ENCODE measurements at regions not wholly inside any gene's neighbourhood (a gene's known extent, or its start where the extent isn't known, plus 50 kb on each side); places are given as distances from the start of the nearest gene placed in this dataset.
"Not testable (repeated sequence)": the region's sequence is repeated elsewhere in the genome, so short reads cannot be mapped to it uniquely, and the experiment has no call there.

GRCh38 chr20:19027971-19028370, 184.5 kb upstream of the SLC24A3 start:
- no peak for DNase-seq

GRCh38 chr20:19041787-19042186, 170.7 kb upstream of the SLC24A3 start:
- no peak for DNase-seq

- no peak for DNase-seq
Measured at GRCh38 chr20:19045371-19045770, 167.1 kb upstream of the SLC24A3 start.

- no peak for DNase-seq
Measured at GRCh38 chr20:19047040-19047950, 165.1 kb upstream of the SLC24A3 start.

GRCh38 chr20:19047951-19048296, 164.5 kb upstream of the SLC24A3 start:
- no peak for DNase-seq

- no peak for DNase-seq
Measured at GRCh38 chr20:19048995-19049501, 163.4 kb upstream of the SLC24A3 start.

GRCh38 chr20:19049514-19049913, 162.9 kb upstream of the SLC24A3 start:
- no peak for DNase-seq

GRCh38 chr20:19056909-19057308, 155.5 kb upstream of the SLC24A3 start:
- peak; percentile 11 for DNase-seq

GRCh38 chr20:19064788-19065187, 147.7 kb upstream of the SLC24A3 start:
- DNase-seq: not testable (repeated sequence)

GRCh38 chr20:19067986-19068385, 144.5 kb upstream of the SLC24A3 start:
- no peak for DNase-seq

GRCh38 chr20:19070026-19070425, 142.4 kb upstream of the SLC24A3 start:
- no peak for DNase-seq

GRCh38 chr20:19070681-19071445, 141.6 kb upstream of the SLC24A3 start:
- no peak for DNase-seq

- no peak for DNase-seq
Measured at GRCh38 chr20:19071446-19071725, 141.1 kb upstream of the SLC24A3 start.

- no peak for DNase-seq
Measured at GRCh38 chr20:19071902-19072498, 140.4 kb upstream of the SLC24A3 start.

- no peak for DNase-seq
Measured at GRCh38 chr20:19072988-19073387, 139.5 kb upstream of the SLC24A3 start.

GRCh38 chr20:19073584-19074218, 138.7 kb upstream of the SLC24A3 start:
- DNase-seq: peak; percentile 19

GRCh38 chr20:19074356-19074755, 138.1 kb upstream of the SLC24A3 start:
- DNase-seq: no peak

- peak; percentile 52 for DNase-seq
Measured at GRCh38 chr20:19074828-19075516, 137.5 kb upstream of the SLC24A3 start.

GRCh38 chr20:19077370-19078220, 134.8 kb upstream of the SLC24A3 start:
- no peak for DNase-seq

GRCh38 chr20:19078448-19079373, 133.7 kb upstream of the SLC24A3 start:
- no peak for DNase-seq
